ENCODE measurements at regions not wholly inside any gene's neighbourhood (a gene's known extent, or its start where the extent isn't known, plus 50 kb on each side); places are given as distances from the start of the nearest gene placed in this dataset.

- no peaks in the 10 kb centered on the region for H3K27me3 ChIP-seq (ENCODE audit: control insufficient read depth in 2 of 2, insufficient read depth in 2 of 2, low read length in 2 of 2)
- H3K9ac ChIP-seq (ENCODE audit: low read depth in 1 of 2, low read length in 2 of 2): no peak overlapping the region
- H3K9me3 ChIP-seq (ENCODE audit: control insufficient read depth in 2 of 2, low read length in 2 of 2): no peaks in the 10 kb centered on the region
These were observed 163.8 kb upstream of the ESRRG start for GRCh38 chr1:216887032-216887431.

GRCh38 chr1:216884614-216885229, 161.5 kb upstream of the ESRRG start:
- H3K27ac ChIP-seq (ENCODE audit: low read depth in 2 of 2, low read length in 2 of 2): no peak overlapping the region
- H3K27me3 ChIP-seq (ENCODE audit: control insufficient read depth in 2 of 2, insufficient read depth in 2 of 2, low read length in 2 of 2): no peaks in the 10 kb centered on the region
- H3K36me3 ChIP-seq (ENCODE audit: control insufficient read depth in 2 of 2, insufficient read depth in 2 of 2, low read length in 2 of 2): no peaks in the 10 kb centered on the region
- H3K9ac ChIP-seq (ENCODE audit: low read depth in 1 of 2, low read length in 2 of 2): no peak overlapping the region
- no peak overlapping the region for H3K4me3 ChIP-seq (ENCODE audit: low read length in 2 of 2)
- H3K9me3 ChIP-seq (ENCODE audit: control insufficient read depth in 2 of 2, low read length in 2 of 2): no peaks in the 10 kb centered on the region
- H3K4me1 ChIP-seq (ENCODE audit: control insufficient read depth in 2 of 2, insufficient read depth in 2 of 2, low read length in 2 of 2): no peaks in the 10 kb centered on the region

More at GRCh38 chr1:216887032-216887431, 163.8 kb upstream of the ESRRG start:
- no peak overlapping the region for H3K4me3 ChIP-seq (ENCODE audit: low read length in 2 of 2)
- no peaks in the 10 kb centered on the region for H3K36me3 ChIP-seq (ENCODE audit: control insufficient read depth in 2 of 2, insufficient read depth in 2 of 2, low read length in 2 of 2)
- no peaks in the 10 kb centered on the region for H3K4me1 ChIP-seq (ENCODE audit: control insufficient read depth in 2 of 2, insufficient read depth in 2 of 2, low read length in 2 of 2)
- H3K27ac ChIP-seq (ENCODE audit: low read depth in 2 of 2, low read length in 2 of 2): no peak overlapping the region

- H3K9ac ChIP-seq (ENCODE audit: low read depth in 1 of 2, low read length in 2 of 2): no peak overlapping the region
- no peaks in the 10 kb centered on the region for H3K9me3 ChIP-seq (ENCODE audit: control insufficient read depth in 2 of 2, low read length in 2 of 2)
- H3K4me1 ChIP-seq (ENCODE audit: control insufficient read depth in 2 of 2, insufficient read depth in 2 of 2, low read length in 2 of 2): no peaks in the 10 kb centered on the region
- H3K36me3 ChIP-seq (ENCODE audit: control insufficient read depth in 2 of 2, insufficient read depth in 2 of 2, low read length in 2 of 2): no peaks in the 10 kb centered on the region
- no peak overlapping the region for H3K4me3 ChIP-seq (ENCODE audit: low read length in 2 of 2)
- no peaks in the 10 kb centered on the region for H3K27me3 ChIP-seq (ENCODE audit: control insufficient read depth in 2 of 2, insufficient read depth in 2 of 2, low read length in 2 of 2)
- H3K27ac ChIP-seq (ENCODE audit: low read depth in 2 of 2, low read length in 2 of 2): no peak overlapping the region
These were observed 160.3 kb upstream of the ESRRG start for GRCh38 chr1:216883518-216883917.

GRCh38 chr1:216881695-216882094, 158.5 kb upstream of the ESRRG start:
- H3K9ac ChIP-seq (ENCODE audit: low read depth in 1 of 2, low read length in 2 of 2): no peak overlapping the region
- no peaks in the 10 kb centered on the region for H3K4me1 ChIP-seq (ENCODE audit: control insufficient read depth in 2 of 2, insufficient read depth in 2 of 2, low read length in 2 of 2)
- no peaks in the 10 kb centered on the region for H3K9me3 ChIP-seq (ENCODE audit: control insufficient read depth in 2 of 2, low read length in 2 of 2)
- no peak overlapping the region for H3K27ac ChIP-seq (ENCODE audit: low read depth in 2 of 2, low read length in 2 of 2)
- H3K27me3 ChIP-seq (ENCODE audit: control insufficient read depth in 2 of 2, insufficient read depth in 2 of 2, low read length in 2 of 2): no peaks in the 10 kb centered on the region
- H3K4me3 ChIP-seq (ENCODE audit: low read length in 2 of 2): no peak overlapping the region
- H3K36me3 ChIP-seq (ENCODE audit: control insufficient read depth in 2 of 2, insufficient read depth in 2 of 2, low read length in 2 of 2): no peaks in the 10 kb centered on the region

GRCh38 chr1:216866714-216867113, 143.5 kb upstream of the ESRRG start:
- Histone ChIP-seq H3K4me1 (ENCODE audit: control insufficient read depth in 2 of 2, insufficient read depth in 2 of 2, low read length in 2 of 2) (no peaks in the 10 kb centered on the region), H3K9ac (ENCODE audit: low read depth in 1 of 2, low read length in 2 of 2) (no peak overlapping the region), H3K4me3 (ENCODE audit: low read length in 2 of 2) (no peak overlapping the region), H3K36me3 (ENCODE audit: control insufficient read depth in 2 of 2, insufficient read depth in 2 of 2, low read length in 2 of 2) (no peaks in the 10 kb centered on the region), H3K9me3 (ENCODE audit: control insufficient read depth in 2 of 2, low read length in 2 of 2) (no peaks in the 10 kb centered on the region), H3K27ac (ENCODE audit: low read depth in 2 of 2, low read length in 2 of 2) (no peak overlapping the region), H3K27me3 (ENCODE audit: control insufficient read depth in 2 of 2, insufficient read depth in 2 of 2, low read length in 2 of 2) (no peaks in the 10 kb centered on the region)

- H3K27me3 ChIP-seq (ENCODE audit: control insufficient read depth in 2 of 2, insufficient read depth in 2 of 2, low read length in 2 of 2): no peaks in the 10 kb centered on the region
- no peaks in the 10 kb centered on the region for H3K36me3 ChIP-seq (ENCODE audit: control insufficient read depth in 2 of 2, insufficient read depth in 2 of 2, low read length in 2 of 2)
- no peak overlapping the region for H3K9ac ChIP-seq (ENCODE audit: low read depth in 1 of 2, low read length in 2 of 2)
- H3K4me1 ChIP-seq (ENCODE audit: control insufficient read depth in 2 of 2, insufficient read depth in 2 of 2, low read length in 2 of 2): no peaks in the 10 kb centered on the region
- H3K9me3 ChIP-seq (ENCODE audit: control insufficient read depth in 2 of 2, low read length in 2 of 2): no peaks in the 10 kb centered on the region
- H3K4me3 ChIP-seq (ENCODE audit: low read length in 2 of 2): no peak overlapping the region
- no peak overlapping the region for H3K27ac ChIP-seq (ENCODE audit: low read depth in 2 of 2, low read length in 2 of 2)
These were observed 132.6 kb upstream of the ESRRG start for GRCh38 chr1:216855810-216856209.

GRCh38 chr1:216854836-216855484, 131.7 kb upstream of the ESRRG start:
- no peaks in the 10 kb centered on the region for H3K4me1 ChIP-seq (ENCODE audit: control insufficient read depth in 2 of 2, insufficient read depth in 2 of 2, low read length in 2 of 2)
- H3K9me3 ChIP-seq (ENCODE audit: control insufficient read depth in 2 of 2, low read length in 2 of 2): no peaks in the 10 kb centered on the region
- H3K27me3 ChIP-seq (ENCODE audit: control insufficient read depth in 2 of 2, insufficient read depth in 2 of 2, low read length in 2 of 2): no peaks in the 10 kb centered on the region
- H3K27ac ChIP-seq (ENCODE audit: low read depth in 2 of 2, low read length in 2 of 2): no peak overlapping the region
- H3K4me3 ChIP-seq (ENCODE audit: low read length in 2 of 2): no peak overlapping the region
- no peaks in the 10 kb centered on the region for H3K36me3 ChIP-seq (ENCODE audit: control insufficient read depth in 2 of 2, insufficient read depth in 2 of 2, low read length in 2 of 2)
- no peak overlapping the region for H3K9ac ChIP-seq (ENCODE audit: low read depth in 1 of 2, low read length in 2 of 2)

GRCh38 chr1:216851073-216851472, 127.8 kb upstream of the ESRRG start:
- no peak overlapping the region for H3K4me3 ChIP-seq (ENCODE audit: low read length in 2 of 2)
- H3K27ac ChIP-seq (ENCODE audit: low read depth in 2 of 2, low read length in 2 of 2): no peak overlapping the region
- no peaks in the 10 kb centered on the region for H3K9me3 ChIP-seq (ENCODE audit: control insufficient read depth in 2 of 2, low read length in 2 of 2)
- no peaks in the 10 kb centered on the region for H3K4me1 ChIP-seq (ENCODE audit: control insufficient read depth in 2 of 2, insufficient read depth in 2 of 2, low read length in 2 of 2)
- no peaks in the 10 kb centered on the region for H3K27me3 ChIP-seq (ENCODE audit: control insufficient read depth in 2 of 2, insufficient read depth in 2 of 2, low read length in 2 of 2)
- H3K9ac ChIP-seq (ENCODE audit: low read depth in 1 of 2, low read length in 2 of 2): no peak overlapping the region
- H3K36me3 ChIP-seq (ENCODE audit: control insufficient read depth in 2 of 2, insufficient read depth in 2 of 2, low read length in 2 of 2): no peaks in the 10 kb centered on the region

- H3K36me3 ChIP-seq (ENCODE audit: control insufficient read depth in 2 of 2, insufficient read depth in 2 of 2, low read length in 2 of 2): no peaks in the 10 kb centered on the region
- H3K27me3 ChIP-seq (ENCODE audit: control insufficient read depth in 2 of 2, insufficient read depth in 2 of 2, low read length in 2 of 2): no peaks in the 10 kb centered on the region
- no peaks in the 10 kb centered on the region for H3K9me3 ChIP-seq (ENCODE audit: control insufficient read depth in 2 of 2, low read length in 2 of 2)
- no peak overlapping the region for H3K4me3 ChIP-seq (ENCODE audit: low read length in 2 of 2)
- no peak overlapping the region for H3K27ac ChIP-seq (ENCODE audit: low read depth in 2 of 2, low read length in 2 of 2)
- H3K9ac ChIP-seq (ENCODE audit: low read depth in 1 of 2, low read length in 2 of 2): no peak overlapping the region
- no peaks in the 10 kb centered on the region for H3K4me1 ChIP-seq (ENCODE audit: control insufficient read depth in 2 of 2, insufficient read depth in 2 of 2, low read length in 2 of 2)
These were observed 125.9 kb upstream of the ESRRG start for GRCh38 chr1:216849146-216849545.

- Histone ChIP-seq H3K9me3 (ENCODE audit: control insufficient read depth in 2 of 2, low read length in 2 of 2) (no peaks in the 10 kb centered on the region), H3K36me3 (ENCODE audit: control insufficient read depth in 2 of 2, insufficient read depth in 2 of 2, low read length in 2 of 2) (no peaks in the 10 kb centered on the region), H3K4me1 (ENCODE audit: control insufficient read depth in 2 of 2, insufficient read depth in 2 of 2, low read length in 2 of 2) (no peaks in the 10 kb centered on the region), H3K27me3 (ENCODE audit: control insufficient read depth in 2 of 2, insufficient read depth in 2 of 2, low read length in 2 of 2) (no peaks in the 10 kb centered on the region), H3K9ac (ENCODE audit: low read depth in 1 of 2, low read length in 2 of 2) (no peak overlapping the region), H3K27ac (ENCODE audit: low read depth in 2 of 2, low read length in 2 of 2) (no peak overlapping the region), H3K4me3 (ENCODE audit: low read length in 2 of 2) (no peak overlapping the region)
These were observed 124.3 kb upstream of the ESRRG start for GRCh38 chr1:216847397-216848036.
